ENCODE measurements at regions not wholly inside any gene's neighbourhood (a gene's known extent, or its start where the extent isn't known, plus 50 kb on each side); places are given as distances from the start of the nearest gene placed in this dataset.

GRCh38 chr1:4137621-4138415 is 237.7 kb upstream of the C1orf174 start:
- no peak for DNase-seq (ENCODE audit: low spot score)

GRCh38 chr1:4139646-4140045 is 239.6 kb upstream of the C1orf174 start:
- no peak for DNase-seq (ENCODE audit: low spot score)

GRCh38 chr1:4140241-4140640 is 240.2 kb upstream of the C1orf174 start:
- no peak for DNase-seq (ENCODE audit: low spot score)

- DNase-seq (ENCODE audit: low spot score), result no peak
Observed at GRCh38 chr1:4140821-4141220, 240.7 kb upstream of the C1orf174 start.

- DNase-seq (ENCODE audit: low spot score), result no peak
Observed at GRCh38 chr1:4144349-4144971, 244.4 kb upstream of the C1orf174 start.

DNA sequence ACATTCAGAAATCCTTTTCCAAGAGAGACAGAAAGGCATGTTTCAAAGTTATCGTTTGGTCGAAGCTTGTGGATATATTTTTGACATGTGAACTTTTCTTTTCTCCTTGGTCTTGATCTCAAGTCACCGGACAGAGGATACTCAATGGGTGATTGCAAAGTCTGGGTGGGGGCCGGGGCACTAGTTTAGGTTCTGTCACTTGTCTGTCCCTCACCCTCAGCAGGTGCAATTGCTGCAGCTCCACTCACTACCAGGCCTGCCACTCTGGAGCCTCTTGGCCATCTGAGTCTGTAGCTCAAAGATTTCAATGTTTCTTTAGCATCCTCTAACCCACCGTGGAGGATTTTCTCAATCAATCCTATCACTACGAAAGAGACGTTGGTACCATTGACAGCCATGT is 246.0 kb upstream of the C1orf174 start:
- DNase-seq (ENCODE audit: low spot score), result no peak

GRCh38 chr1:4146614-4147013 is 246.5 kb upstream of the C1orf174 start:
- DNase-seq (ENCODE audit: low spot score), result no peak

GRCh38 chr1:4147509-4147908 is 247.4 kb upstream of the C1orf174 start:
- DNase-seq (ENCODE audit: low spot score), result no peak

DNA sequence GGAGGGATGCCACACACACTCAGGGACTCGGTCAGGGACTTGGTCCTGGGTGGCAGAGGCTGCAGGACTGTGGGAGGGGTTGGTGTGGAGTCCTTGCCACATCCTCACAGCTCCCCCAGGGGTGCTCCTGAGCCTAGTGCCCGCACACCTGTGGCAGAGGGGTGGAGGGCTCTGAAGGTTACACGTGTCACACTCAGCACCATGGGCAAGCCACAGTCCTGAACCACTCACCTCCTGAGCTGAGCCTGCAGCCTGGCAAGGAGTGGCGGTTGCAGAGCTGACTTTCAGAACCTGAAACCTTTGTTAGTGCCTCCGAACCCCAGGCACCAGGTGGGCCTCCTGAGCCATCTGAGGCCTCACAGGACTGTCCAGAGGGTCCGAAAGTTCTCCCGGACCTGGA is 249.2 kb upstream of the C1orf174 start:
- no peak for DNase-seq (ENCODE audit: low spot score)

- no peak for DNase-seq (ENCODE audit: low spot score)
Observed at GRCh38 chr1:4149831-4150230, 249.8 kb upstream of the C1orf174 start.

DNA sequence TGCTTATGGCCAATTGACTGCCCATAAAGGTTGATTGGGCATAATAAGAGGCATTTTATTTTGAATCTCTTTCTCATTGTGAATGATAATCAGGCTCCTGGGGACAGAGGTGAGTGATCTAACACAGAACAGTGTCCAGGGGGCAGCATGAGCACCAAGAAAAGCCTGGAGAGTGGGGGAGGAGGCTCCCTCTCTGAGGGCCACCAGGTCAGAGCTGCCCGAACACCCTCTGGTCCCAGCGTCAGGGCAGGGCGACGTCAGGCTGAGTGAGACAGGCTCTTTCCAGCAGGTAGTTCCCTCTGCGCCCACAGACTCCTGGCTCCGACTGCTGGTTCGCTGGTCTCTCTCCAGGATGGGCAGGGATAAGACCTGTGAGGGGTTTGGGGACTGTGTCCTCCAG is 250.2 kb upstream of the C1orf174 start:
- no peak for DNase-seq (ENCODE audit: low spot score)

DNA sequence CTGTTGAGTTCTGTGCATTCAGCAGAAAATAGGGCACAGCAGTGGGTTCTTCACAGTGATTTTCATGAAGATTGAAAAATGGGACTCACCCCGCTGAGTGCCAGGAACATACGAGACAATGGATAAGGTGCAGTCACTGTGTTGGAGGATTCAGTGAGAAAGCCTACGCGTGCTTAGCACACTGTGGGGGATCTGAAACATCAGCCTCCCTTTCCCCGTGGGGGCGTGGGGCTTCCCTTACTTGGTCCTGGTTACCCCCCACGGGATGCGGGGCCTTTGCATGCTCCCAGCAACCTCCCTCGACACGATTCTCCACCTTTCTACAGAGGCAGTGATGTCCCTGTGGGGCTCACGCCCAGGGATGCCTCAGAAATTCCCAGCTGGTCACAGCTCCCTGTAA is 252.2 kb upstream of the C1orf174 start:
- DNase-seq (ENCODE audit: low spot score), result no peak

DNA sequence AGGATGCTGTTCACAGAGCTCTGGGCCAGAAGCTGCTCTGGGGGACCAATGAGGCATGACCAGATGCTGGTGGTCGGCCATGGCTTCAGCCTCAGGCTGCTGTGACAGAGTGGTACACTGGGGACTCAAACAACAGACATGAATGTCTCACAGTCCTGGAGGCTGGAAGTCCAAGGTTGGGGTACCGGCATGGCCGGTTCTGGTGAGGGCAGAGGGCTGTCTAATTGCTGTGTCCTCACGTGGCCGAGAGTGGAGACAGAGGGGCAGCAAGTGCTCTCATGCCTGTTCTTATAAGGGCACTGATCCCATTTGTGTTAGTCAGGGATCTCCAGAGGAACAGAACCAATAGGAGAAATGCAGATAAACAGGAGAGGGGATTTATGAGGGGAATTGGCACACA is 253.5 kb upstream of the C1orf174 start:
- DNase-seq (ENCODE audit: low spot score), result no peak

GRCh38 chr1:4156241-4156973 is 256.3 kb upstream of the C1orf174 start:
- no peak for DNase-seq (ENCODE audit: low spot score)

- DNase-seq (ENCODE audit: low spot score), result no peak
Observed at GRCh38 chr1:4160181-4160580, 260.1 kb upstream of the C1orf174 start.

- no peak for DNase-seq (ENCODE audit: low spot score)
Observed at GRCh38 chr1:4161366-4162006, 261.4 kb upstream of the C1orf174 start.

DNA sequence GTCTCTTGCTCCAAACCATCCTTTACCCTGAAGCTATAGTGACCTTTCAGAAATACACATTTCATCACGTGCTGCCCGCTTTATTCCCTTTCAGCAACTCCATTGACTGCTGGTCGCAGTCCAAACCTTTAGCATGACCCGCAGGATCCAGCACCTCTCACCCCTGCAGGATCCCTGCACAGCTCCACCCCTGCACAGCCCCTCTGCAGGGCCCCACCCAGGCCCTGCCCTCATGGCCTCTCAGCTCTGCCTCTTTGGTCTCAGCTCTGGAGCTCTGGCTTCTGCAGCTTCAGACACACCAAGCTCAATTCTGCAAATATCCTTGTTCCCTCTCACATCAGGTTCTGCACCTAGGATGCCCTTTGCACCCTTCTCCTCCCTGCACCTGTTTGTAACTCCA is 264.9 kb upstream of the C1orf174 start:
- DNase-seq (ENCODE audit: low spot score), result no peak

GRCh38 chr1:4165686-4166300 is 265.7 kb upstream of the C1orf174 start:
- DNase-seq (ENCODE audit: low spot score), result no peak

- DNase-seq (ENCODE audit: low spot score), result no peak
Observed at GRCh38 chr1:4166713-4167112, 266.6 kb upstream of the C1orf174 start.

GRCh38 chr1:4169991-4170390 is 269.9 kb upstream of the C1orf174 start:
- no peak for DNase-seq (ENCODE audit: low spot score)

DNA sequence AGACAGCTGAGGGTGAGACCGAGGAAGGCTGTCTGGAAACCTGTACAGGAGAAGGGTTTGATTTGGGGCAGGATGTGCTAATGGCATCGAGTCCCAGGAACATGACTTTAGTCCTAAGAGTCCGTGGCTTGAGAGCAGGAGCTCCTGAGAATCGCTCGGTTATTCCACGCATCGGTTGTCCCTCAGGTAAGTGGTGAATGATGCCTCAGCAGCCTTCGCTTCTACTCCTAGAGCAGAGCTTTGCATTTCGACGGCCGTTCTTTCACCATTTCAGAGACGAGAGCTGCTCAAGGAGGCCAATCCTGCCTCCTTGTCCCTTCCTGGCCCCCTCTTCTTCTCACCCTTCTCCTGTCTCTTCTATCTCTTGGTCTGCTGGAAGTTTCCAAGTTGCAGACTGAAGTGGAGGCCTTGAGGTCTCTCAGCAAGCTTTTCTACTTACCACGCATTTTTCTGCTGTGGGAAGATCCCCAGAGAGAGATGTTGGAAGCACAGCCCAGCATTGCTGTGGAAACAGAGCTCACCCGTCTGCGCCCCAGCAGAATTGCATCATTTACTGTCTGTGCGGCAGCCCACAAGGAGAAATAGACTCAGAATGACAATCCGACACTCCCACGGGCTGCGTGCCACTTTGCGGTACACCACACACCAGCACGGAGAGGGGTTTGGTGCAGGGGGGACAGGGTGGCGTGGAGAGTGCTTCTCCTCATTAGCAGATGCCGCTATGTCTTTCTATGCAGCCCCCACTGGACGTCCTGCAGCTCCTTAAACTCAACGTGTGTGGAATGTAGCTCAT is 270.7 kb upstream of the C1orf174 start:
- DNase-seq (ENCODE audit: low spot score), result no peak

Measured in H4 (cell line).